Stimulated activated CD8-positive, alpha-beta memory T cell treated with anti-CD3 and anti-CD28 coated beads, Interleukin-7, amount 100 ng/mL, for 48 hours (primary cell): ENCODE measurements at regions not wholly inside any gene's neighbourhood (a gene's known extent, or its start where the extent isn't known, plus 50 kb on each side); places are given as distances from the start of the nearest gene placed in this dataset.

Source experiments
- DNase-seq, 2 donors: peaks; one replicate each; pipeline ENCODE4 v3.0.0-alpha.2; 2020; ENCODE audit warnings: low read depth in 1 of 2; ENCODE audit errors: extremely low read depth in 1 of 2

- DNase-seq = no peak
Observed at GRCh38 chr3:160129459-160130061, 95.7 kb upstream of the C3orf80 start.

- DNase-seq = no peak
Observed at GRCh38 chr3:160130071-160130470, 95.2 kb upstream of the C3orf80 start.

GRCh38 chr3:160130950-160131349, 94.3 kb upstream of the C3orf80 start:
- no peak for DNase-seq

GRCh38 chr3:160132226-160132625, 93.0 kb upstream of the C3orf80 start:
- DNase-seq = no peak

GRCh38 chr3:160133757-160134156, 91.5 kb upstream of the C3orf80 start:
- no peak for DNase-seq

GRCh38 chr3:160134454-160134853, 90.8 kb upstream of the C3orf80 start:
- no peak for DNase-seq

DNA sequence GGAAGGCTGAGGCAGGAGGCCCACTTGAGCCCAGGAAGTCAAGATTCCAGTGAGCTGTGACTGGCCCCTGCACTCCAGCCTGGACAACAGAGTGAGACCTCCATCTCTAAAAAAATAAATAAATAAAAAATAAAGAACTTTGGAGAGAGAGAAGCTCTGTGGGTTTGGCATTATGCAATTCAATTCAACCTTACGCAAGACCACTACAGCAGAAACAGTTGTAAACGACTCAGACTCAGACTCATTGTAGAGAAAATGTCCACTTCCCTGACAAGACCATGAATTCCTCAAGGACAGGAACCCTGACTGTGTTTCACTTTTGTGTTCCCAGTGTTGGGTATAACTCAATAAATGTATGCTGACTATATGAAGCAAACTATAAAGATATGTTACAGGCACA, 90.3 kb upstream of the C3orf80 start:
- DNase-seq = no peak

DNA sequence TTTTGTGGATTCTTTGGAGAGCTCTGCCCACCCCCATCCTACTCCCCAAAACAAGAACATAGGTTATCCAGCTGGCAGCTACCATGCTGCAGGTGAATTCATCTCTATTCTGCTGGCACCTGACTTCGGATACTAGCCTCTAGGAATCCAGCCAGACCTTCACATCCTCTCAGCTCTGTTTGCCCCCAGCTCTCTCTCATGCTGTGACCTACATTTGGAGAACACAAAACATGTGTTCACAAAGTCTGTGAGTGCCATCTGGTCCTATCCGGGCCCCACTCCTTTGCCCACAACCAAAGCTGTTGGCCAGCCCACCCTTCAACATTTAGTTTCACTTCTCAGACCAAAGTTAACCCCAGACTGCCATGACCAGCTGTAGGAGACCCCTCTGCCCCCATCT, 89.4 kb upstream of the C3orf80 start:
- no peak for DNase-seq

GRCh38 chr3:160136421-160136820, 88.8 kb upstream of the C3orf80 start:
- no peak for DNase-seq

GRCh38 chr3:160139291-160139690, 85.9 kb upstream of the C3orf80 start:
- no peak for DNase-seq

GRCh38 chr3:160140756-160141155, 84.5 kb upstream of the C3orf80 start:
- peak; percentile 6 to 22 for DNase-seq

- DNase-seq = no peak
Observed at GRCh38 chr3:160141485-160142185, 83.6 kb upstream of the C3orf80 start.

DNA sequence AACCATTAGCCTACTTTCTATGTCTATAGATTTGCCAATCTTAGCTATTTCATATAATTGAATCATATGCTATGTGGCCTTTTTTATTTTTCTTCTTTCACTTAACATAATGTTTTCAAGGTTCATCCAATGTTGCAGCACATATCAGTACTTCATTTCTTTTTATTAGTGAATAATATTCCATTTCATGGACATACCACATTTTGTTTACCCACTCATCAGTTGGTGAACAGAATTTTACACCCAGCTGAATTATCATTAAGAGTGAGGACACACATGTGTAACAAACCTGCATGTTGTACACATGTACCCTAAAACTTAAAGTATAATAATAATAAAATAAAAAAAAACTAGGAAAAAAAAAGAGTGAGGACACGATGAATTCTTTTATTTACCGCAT, 81.7 kb upstream of the C3orf80 start:
- DNase-seq = no peak

DNA sequence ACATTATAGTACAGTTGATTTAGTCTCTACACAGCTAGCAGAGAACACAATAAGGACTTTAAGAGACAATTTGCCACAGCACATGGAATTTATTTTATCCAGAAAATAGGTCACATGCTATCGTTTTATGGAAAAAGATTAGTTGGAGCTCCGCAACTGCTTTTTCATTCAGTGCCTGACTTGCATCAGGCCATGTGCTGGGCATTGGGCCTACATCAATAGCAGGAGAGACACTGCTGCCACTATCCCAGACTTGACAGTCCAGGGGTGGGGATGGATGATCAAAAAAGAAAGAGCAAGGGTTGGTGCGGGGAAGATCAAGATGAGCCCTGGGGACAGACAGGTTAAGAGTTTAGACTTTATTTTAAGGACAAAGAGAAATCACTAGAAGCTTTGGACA, 75.2 kb upstream of the C3orf80 start:
- no peak for DNase-seq

DNA sequence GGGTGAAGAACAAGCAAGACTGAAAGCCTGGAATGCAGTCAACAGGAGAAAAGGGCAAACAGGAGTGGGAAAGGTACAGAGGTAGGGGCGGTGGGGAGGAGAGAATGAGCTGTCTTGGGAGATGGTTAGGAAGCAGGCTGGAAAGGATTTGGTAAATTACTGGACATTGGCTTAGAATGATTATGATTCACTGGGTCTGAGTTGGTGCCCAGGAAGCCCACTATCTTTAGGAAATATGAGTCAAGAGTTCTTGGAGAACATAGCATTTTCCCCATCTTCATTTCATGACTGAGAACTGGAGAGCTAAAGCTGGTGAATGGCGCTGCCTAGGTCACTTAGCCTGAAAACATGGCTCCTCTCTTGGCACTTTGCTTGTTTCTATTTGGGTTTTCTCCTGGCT, 74.7 kb upstream of the C3orf80 start:
- DNase-seq = no peak

GRCh38 chr3:160152638-160153037, 72.6 kb upstream of the C3orf80 start:
- no peak for DNase-seq

GRCh38 chr3:160154033-160154432, 71.2 kb upstream of the C3orf80 start:
- no peak for DNase-seq

- no peak for DNase-seq
Observed at GRCh38 chr3:160154596-160154995, 70.6 kb upstream of the C3orf80 start.

GRCh38 chr3:160157321-160157720, 67.9 kb upstream of the C3orf80 start:
- no peak for DNase-seq

DNA sequence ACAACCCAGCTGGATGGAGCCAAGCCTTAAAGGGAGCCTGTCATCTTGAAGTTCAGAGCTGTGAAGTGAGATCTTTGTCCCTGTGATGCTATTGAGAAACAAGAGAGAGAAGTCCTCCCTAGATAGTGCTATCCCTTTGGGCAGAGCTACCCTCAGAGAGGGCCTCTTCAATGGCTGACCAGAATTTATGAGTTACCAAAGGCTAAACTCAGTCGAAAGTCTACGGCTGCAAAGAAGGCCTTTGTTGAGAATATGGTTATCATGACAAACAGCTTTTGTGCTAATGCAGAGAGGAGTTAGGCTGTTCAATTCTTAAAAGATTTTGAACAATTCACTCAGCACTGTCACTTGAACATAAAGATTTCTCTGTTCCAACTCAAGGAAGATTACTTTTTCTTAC, 65.9 kb upstream of the C3orf80 start:
- no peak for DNase-seq

DNA sequence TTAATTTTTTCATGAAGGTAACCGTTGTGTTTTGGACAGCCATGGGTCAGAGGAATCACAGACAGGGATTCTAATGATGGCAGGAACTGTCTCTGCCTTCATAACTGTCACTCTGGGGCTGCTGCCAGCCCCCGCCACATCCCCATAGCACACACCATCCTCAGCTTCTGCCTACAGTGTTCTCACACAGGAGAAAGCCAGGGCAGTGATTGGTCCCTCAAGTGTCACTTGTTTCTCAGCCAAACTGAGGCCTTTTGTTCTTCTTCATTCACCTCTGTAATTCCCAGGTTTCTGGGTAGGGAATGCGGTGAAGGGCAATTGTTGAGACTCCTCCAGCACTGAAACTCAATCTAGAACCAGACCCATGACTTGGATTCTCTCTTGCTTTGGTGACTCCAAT, 65.4 kb upstream of the C3orf80 start:
- no peak for DNase-seq

GRCh38 chr3:160161921-160162320, 63.3 kb upstream of the C3orf80 start:
- no peak for DNase-seq

DNA sequence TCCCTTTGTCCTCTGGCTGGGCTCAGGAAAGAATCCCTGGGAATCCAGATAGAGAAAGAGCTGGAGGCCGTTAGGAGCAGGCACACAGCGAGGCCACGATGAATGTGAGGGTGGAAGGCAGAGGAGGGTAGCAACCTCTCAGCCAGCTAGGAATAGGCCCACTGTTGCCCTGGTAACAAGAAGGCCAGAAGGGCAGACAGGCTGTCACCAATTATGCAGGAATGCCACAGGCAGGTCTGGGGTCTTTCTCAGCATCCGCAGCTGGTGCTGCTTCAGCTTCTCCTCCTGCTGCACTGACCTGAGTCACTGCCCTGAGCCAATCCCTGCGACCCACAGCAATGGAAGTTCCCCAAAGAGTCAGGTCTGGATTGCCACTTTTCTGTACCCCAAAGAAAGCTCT, 62.8 kb upstream of the C3orf80 start:
- no peak for DNase-seq
